K562 (cell line): ENCODE measurements at regions not wholly inside any gene's neighbourhood (a gene's known extent, or its start where the extent isn't known, plus 50 kb on each side); places are given as distances from the start of the nearest gene placed in this dataset.

Source experiments
- CBFB ChIP-seq: sonication (generic); formaldehyde crosslinking; IDR thresholded peaks from 2 replicates; pipeline ENCODE4 v1.4.0; 2020; ENCODE audit warnings: mild to moderate bottlenecking, missing genetic modification reagents
- CEBPB ChIP-seq: fragments of 450-650 bp; IDR thresholded peaks from 2 replicates; pipeline ENCODE4 v1.6.1; 2016; ENCODE audit warnings: missing genetic modification characterization, missing compliant biosample characterization
- E2F6 ChIP-seq, 2 experiments: IDR thresholded peaks; 2 replicates each; pipeline ENCODE4 v1.6.1; 2011; ENCODE audit warnings: borderline replicate concordance in 1 of 2, control low read depth in 1 of 2, low read depth in 1 of 2, low read length in 1 of 2, mild to moderate bottlenecking in 1 of 2, mixed read lengths in 1 of 2, moderate library complexity in 1 of 2; ENCODE audit not compliant: insufficient read depth in 1 of 2, insufficient read length in 1 of 2, poor library complexity in 1 of 2, severe bottlenecking in 1 of 2; ENCODE audit errors: extremely low read depth in 1 of 2
- EZH2 ChIP-seq: IDR thresholded peaks from 2 replicates; pipeline ENCODE4 v1.6.1; 2012; ENCODE audit warnings: low read depth, mild to moderate bottlenecking, inconsistent platforms, low read length, borderline replicate concordance
- LCOR ChIP-seq: sonication (generic); formaldehyde crosslinking; IDR thresholded peaks from 2 replicates; pipeline ENCODE4 v1.8.0; 2022; ENCODE audit warnings: mild to moderate bottlenecking, missing genetic modification reagents
- NRF1 ChIP-seq, 2 experiments: fragments of 450-650 bp; IDR thresholded peaks in 1 of 2; conservative IDR thresholded peaks in 1 of 2; 2 replicates each; pipeline ENCODE4 v1.6.1; 2014; ENCODE audit warnings: mild to moderate bottlenecking in 2 of 2
- PHF8 ChIP-seq: fragments of 200-600 bp; sonication (generic); IDR thresholded peaks from 2 replicates; pipeline ENCODE4 v1.6.1; 2012; ENCODE audit warnings: mixed run types, mild to moderate bottlenecking, inconsistent platforms, low read length, moderate library complexity, borderline replicate concordance
- POLR2A ChIP-seq: fragments of 450-650 bp; conservative IDR thresholded peaks from 2 replicates; pipeline ENCODE4 v1.6.1; 2016
- TEAD2 ChIP-seq: fragments of 450-650 bp; IDR thresholded peaks from 2 replicates; pipeline ENCODE4 v1.6.1; 2016; ENCODE audit warnings: missing genetic modification characterization, control low read depth, missing compliant biosample characterization
- XRCC3 ChIP-seq: fragments of 450-650 bp; IDR thresholded peaks from 2 replicates; pipeline ENCODE4 v1.6.1; 2017; ENCODE audit warnings: mild to moderate bottlenecking, moderate library complexity
- ZNF780A ChIP-seq: fragments of 250-450 bp; sonication (Bioruptor Pico); IDR thresholded peaks from 2 replicates; pipeline ENCODE4 v1.5.0; 2021; ENCODE audit warnings: mild to moderate bottlenecking
- TF ChIP-seq, protein P1 (sequence below), 3 experiments: IDR thresholded peaks in 2 of 3; conservative IDR thresholded peaks in 1 of 3; 2 replicates each; pipeline ENCODE4 v1.5.1; 2011 to 2012; ENCODE audit warnings: low read length in 3 of 3, mild to moderate bottlenecking in 3 of 3, control low read depth in 2 of 3, improper control_type of control experiment in 1 of 3, inconsistent platforms in 1 of 3, low read depth in 1 of 3, mixed read lengths in 1 of 3, moderate library complexity in 1 of 3; ENCODE audit not compliant: insufficient read depth in 2 of 3

DNA sequence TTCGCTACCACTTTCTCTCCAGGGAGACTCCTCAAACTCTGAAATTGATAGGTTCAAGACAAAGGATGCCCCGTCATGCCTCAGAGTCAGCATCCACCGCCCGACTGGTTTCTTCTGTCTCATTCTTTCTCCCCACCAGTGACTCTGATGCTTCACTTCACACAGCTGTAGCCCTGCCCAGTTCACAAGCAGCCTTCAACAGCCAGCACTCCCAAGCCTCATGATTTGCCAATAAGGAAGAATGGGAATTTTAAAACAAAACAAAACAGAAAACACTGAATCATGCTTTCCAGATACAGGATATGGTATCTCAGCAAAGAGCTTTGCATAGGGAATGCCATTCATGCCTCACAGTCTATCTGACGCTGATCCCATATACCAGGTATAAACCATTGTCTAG lies 371.2 kb upstream of the RORB start:
- TF ChIP-seq CBFB (CRISPR knock-in tag) (no peak), POLR2A (no peak), XRCC3 (no peak), EZH2 (no peak), LCOR (CRISPR knock-in tag) (no peak), NRF1 (conservative IDR thresholded peaks at IDR 0.05 in 1 of 2, IDR thresholded peaks at IDR 0.05 in 1 of 2) (no peak), ZNF780A (CRISPR knock-in tag) (no peak), TEAD2 (tag) (no peak), E2F6 (IDR thresholded peaks at IDR 0.05; ENCODE audit: borderline replicate concordance in 1 of 2, extremely low read depth in 1 of 2, insufficient read depth in 1 of 2, insufficient read length in 1 of 2, low read depth in 1 of 2, low read length in 1 of 2, poor library complexity in 1 of 2, severe bottlenecking in 1 of 2) (no peak), CEBPB (no peak), PHF8 (no peak)
- TF ChIP-seq, protein P1, sequence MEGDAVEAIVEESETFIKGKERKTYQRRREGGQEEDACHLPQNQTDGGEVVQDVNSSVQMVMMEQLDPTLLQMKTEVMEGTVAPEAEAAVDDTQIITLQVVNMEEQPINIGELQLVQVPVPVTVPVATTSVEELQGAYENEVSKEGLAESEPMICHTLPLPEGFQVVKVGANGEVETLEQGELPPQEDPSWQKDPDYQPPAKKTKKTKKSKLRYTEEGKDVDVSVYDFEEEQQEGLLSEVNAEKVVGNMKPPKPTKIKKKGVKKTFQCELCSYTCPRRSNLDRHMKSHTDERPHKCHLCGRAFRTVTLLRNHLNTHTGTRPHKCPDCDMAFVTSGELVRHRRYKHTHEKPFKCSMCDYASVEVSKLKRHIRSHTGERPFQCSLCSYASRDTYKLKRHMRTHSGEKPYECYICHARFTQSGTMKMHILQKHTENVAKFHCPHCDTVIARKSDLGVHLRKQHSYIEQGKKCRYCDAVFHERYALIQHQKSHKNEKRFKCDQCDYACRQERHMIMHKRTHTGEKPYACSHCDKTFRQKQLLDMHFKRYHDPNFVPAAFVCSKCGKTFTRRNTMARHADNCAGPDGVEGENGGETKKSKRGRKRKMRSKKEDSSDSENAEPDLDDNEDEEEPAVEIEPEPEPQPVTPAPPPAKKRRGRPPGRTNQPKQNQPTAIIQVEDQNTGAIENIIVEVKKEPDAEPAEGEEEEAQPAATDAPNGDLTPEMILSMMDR (IDR thresholded peaks at IDR 0.05 in 2 of 3, conservative IDR thresholded peaks at IDR 0.05 in 1 of 3; ENCODE audit: insufficient read depth in 2 of 3, low read depth in 1 of 3, low read length in 3 of 3) = no peak
